Progenitor cell of endocrine pancreas (in vitro differentiated cells): ENCODE measurements at regions not wholly inside any gene's neighbourhood (a gene's known extent, or its start where the extent isn't known, plus 50 kb on each side); places are given as distances from the start of the nearest gene placed in this dataset.

ENCODE experiments used
- DNase-seq: peaks from one replicate; pipeline ENCODE4 v3.0.0; 2021; ENCODE audit warnings: low spot score; ENCODE audit not compliant: unreplicated experiment
- H3K27ac Mint-ChIP-seq: 2 replicates; pipeline ENCODE4 v1.8.0; 2021; ENCODE audit warnings: mild to moderate bottlenecking, moderate library complexity, mixed read lengths
- H3K27me3 Mint-ChIP-seq: 2 replicates; pipeline ENCODE4 v1.8.0; 2021; ENCODE audit warnings: mixed read lengths
- H3K36me3 Mint-ChIP-seq: 2 replicates; pipeline ENCODE4 v1.8.0; 2022; ENCODE audit warnings: mixed read lengths; ENCODE audit not compliant: insufficient read depth
- H3K4me1 Mint-ChIP-seq: 2 replicates; pipeline ENCODE4 v1.8.0; 2021; ENCODE audit warnings: low read depth, mixed read lengths
- H3K4me3 Mint-ChIP-seq: 2 replicates; pipeline ENCODE4 v1.8.0; 2021; ENCODE audit warnings: low read depth, mild to moderate bottlenecking, moderate library complexity, mixed read lengths
- H3K9me3 Mint-ChIP-seq: 2 replicates; pipeline ENCODE4 v1.8.0; 2021; ENCODE audit warnings: low read depth, mixed read lengths
- CTCF ChIP-seq: fragments of 200-600 bp; sonication (generic); IDR thresholded peaks from one replicate; pipeline ENCODE4 v1.5.0; 2021; ENCODE audit warnings: antibody characterized with exemption, mild to moderate bottlenecking; ENCODE audit not compliant: unreplicated experiment

DNA sequence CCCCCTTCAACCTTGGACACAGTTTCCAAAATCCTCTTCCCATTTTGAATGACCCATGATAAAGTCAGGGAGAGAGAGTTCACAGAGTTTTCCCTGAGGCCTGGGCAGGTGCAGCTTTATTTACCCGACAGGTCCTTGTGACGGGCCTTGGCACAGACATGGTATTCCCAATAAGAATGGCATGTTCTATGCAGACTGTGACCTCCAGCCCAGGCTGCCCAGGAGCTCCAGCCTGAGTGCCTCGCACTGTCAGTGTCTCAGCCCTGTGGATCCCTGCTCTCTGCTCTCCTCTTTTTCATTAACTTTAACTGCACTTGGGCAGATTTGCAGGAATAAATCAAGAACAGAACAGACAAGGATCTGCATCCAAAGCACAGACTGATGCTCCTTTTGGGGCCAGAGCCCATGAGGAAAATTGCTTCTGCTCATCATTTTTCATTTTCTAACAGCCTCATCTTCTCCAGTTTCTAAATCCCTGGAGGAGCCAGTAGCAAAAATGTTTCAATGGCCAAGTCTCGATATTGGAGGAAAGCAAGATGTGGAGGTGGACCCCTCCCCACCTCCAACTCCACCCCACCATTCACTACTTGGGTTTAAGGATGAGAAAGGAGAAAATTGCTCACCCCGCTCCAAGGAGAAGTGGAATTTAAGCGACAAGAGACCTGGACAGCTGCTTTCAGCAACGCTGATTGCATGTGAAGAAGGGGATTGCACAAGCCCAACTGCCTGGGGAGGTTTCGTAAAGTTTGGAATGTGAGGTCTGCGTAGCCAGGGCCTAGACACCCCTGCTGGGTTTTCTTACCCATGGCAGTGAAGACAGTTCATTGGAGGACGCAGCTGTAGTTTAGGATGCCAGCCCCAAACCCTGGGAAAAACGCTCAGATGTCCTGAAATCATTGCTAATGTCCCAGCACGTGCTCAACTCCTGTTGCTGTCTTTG, 225.9 kb downstream of the WDR11 start:
- no peak for TF ChIP-seq CTCF
- Mint-ChIP-seq H3K27ac (no peak overlapping the region), H3K36me3 (no peaks in the 10 kb centered on the region), H3K9me3 (no peaks in the 10 kb centered on the region), H3K4me3 (no peak overlapping the region), H3K27me3 (peaks cover 11% of the 10 kb centered on the region), H3K4me1 (peaks cover 21% of the 10 kb centered on the region)
- DNase-seq = no peak

GRCh38 chr10:121078036-121078435, 226.9 kb downstream of the WDR11 start:
- no peaks in the 10 kb centered on the region for H3K36me3 Mint-ChIP-seq
- peaks cover 11% of the 10 kb centered on the region for H3K27me3 Mint-ChIP-seq
- DNase-seq = no peak
- H3K4me1 Mint-ChIP-seq = peaks cover 21% of the 10 kb centered on the region
- no peaks in the 10 kb centered on the region for H3K9me3 Mint-ChIP-seq
- TF ChIP-seq CTCF = no peak
- H3K4me3 Mint-ChIP-seq = no peak overlapping the region
- H3K27ac Mint-ChIP-seq = no peak overlapping the region

DNA sequence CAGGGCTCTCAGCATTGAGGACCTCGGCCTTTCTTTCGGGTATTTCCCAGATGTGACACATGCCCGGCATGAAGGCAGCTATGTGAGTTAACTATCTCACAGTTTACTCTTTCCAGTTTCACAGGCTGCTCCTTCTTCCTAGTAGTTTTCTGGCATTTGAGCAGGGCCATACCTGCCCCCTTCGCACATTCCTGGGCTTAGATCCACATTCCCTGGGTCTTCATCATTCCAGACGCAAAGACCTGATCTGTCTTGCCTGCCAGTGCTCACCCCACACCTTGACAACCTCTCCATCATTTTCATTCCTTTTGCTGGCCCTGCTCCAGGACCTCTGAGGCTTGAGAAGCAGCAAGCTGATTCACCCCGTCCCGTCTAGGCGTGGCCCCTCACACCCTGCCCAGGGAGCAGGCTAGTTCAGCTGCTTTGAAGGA, 227.5 kb downstream of the WDR11 start:
- Mint-ChIP-seq H3K4me3 (no peak overlapping the region), H3K4me1 (peaks cover 19% of the 10 kb centered on the region), H3K36me3 (no peaks in the 10 kb centered on the region), H3K27me3 (peaks cover 11% of the 10 kb centered on the region), H3K9me3 (no peaks in the 10 kb centered on the region), H3K27ac (peak overlapping the region; percentile 65)
- no peak for DNase-seq
- TF ChIP-seq CTCF = no peak

DNA sequence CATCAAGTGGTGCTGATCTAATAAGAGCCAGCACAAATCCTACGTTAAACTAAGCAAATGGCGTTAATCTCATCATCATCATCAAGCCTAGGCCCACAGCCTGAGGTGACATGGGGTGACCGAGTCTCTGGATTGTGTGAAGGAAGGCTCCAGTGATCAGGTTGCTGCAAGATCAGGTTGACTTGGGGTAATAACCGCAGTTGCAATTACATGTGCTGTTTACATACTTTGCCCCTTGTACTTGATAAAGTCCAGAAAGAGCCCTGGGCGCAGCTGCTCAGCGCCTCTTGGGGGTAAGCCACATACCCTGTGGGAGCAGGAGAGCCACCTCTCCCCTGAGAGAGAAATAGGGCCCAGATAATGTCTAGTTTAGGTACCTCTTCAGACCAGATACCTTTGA, 228.1 kb downstream of the WDR11 start:
- no peak for TF ChIP-seq CTCF
- Mint-ChIP-seq H3K27me3 (peaks cover 11% of the 10 kb centered on the region), H3K9me3 (no peaks in the 10 kb centered on the region), H3K4me1 (peaks cover 19% of the 10 kb centered on the region), H3K4me3 (no peak overlapping the region), H3K27ac (no peak overlapping the region), H3K36me3 (no peaks in the 10 kb centered on the region)
- no peak for DNase-seq

DNA sequence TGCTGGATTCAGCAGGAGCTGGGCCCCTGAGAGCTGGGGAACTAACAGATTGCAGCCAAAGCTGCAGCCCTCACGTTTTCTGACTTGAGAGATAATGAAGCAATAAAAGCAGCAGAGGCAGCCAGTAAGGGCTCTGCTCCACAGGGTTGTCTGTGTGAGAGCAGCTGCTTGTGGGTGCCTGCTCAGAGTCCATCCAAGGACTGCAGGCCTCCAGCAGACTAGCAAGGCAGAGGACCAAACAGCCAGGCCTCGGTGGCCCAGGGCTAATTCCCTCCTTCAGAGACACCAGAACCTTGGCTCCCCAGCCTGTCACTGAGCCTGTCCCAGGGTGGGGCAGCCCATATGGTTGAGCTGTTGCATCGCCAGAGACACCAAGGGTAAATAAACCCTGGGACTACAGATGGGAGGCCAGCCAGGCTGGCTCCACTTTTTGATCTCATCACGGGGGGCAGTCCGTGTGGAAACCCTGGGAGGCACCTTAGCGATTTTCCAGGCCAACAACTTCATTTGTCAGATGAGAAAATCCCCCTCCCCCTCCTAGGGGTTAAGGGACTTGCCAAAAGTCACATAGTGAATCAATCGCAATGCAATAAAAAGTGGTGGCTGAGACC, 229.2 kb downstream of the WDR11 start:
- Mint-ChIP-seq H3K27me3 (peaks cover 16% of the 10 kb centered on the region), H3K9me3 (no peaks in the 10 kb centered on the region), H3K4me3 (no peak overlapping the region), H3K27ac (peak overlapping the region; percentile 57), H3K36me3 (no peaks in the 10 kb centered on the region), H3K4me1 (peaks cover 19% of the 10 kb centered on the region)
- no peak for TF ChIP-seq CTCF
- DNase-seq = no peak
